Testis (tissue), 2 donors: ENCODE measurements at regions not wholly inside any gene's neighbourhood (a gene's known extent, or its start where the extent isn't known, plus 50 kb on each side); places are given as distances from the start of the nearest gene placed in this dataset.

Experiments
- CTCF ChIP-seq, 3 experiments: fragments of 450-650 bp in 2 of 3; fragments of 200-600 bp in 1 of 3; sonication (generic) in 1 of 3; IDR thresholded peaks; one replicate each; pipeline ENCODE4 v1.5.1; 2016 to 2019; ENCODE audit warnings: antibody characterized with exemption in 3 of 3, mild to moderate bottlenecking in 2 of 3, moderate library complexity in 1 of 3
- POLR2A ChIP-seq: fragments of 450-650 bp; IDR thresholded peaks from one replicate; pipeline ENCODE4 v1.6.1; 2017; ENCODE audit warnings: antibody characterized with exemption, mild to moderate bottlenecking, moderate library complexity

DNA sequence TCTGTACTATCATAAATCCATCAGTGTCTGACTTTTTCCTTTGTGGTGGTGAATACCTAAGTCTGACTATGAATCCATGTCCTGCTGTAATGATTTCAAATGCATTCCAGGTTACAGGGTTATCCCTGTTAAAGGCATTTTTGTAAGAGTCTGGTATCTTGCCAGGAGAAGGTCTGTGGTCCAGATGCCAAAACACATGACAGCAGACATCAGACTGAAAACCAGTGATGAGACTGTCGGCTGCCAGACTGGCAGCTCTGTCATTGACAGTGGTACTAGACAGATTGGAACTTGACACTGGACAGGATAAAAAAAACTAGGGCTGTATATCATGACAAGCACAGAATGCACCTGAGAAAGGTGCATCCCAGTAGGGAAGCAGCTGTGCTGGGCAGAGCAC, 301.8 kb upstream of the FAT3 start:
- no peak for TF ChIP-seq CTCF (IDR thresholded peaks at IDR 0.05)
- no peak for TF ChIP-seq POLR2A
